Activated naive CD4-positive, alpha-beta T cell treated with anti-CD3 and anti-CD28 coated beads, Interleukin-2, amount 50 U/mL, for 72 hours (primary cell): ENCODE measurements at regions not wholly inside any gene's neighbourhood (a gene's known extent, or its start where the extent isn't known, plus 50 kb on each side); places are given as distances from the start of the nearest gene placed in this dataset.

Experiments
- ATAC-seq, 2 donors: fragments of 150-1000 bp; cut with Tn5 transposase; 2 replicates each; pipeline ENCODE4 v1.10.0; 2021; ENCODE audit warnings: mild to moderate bottlenecking in 2 of 2, moderate library complexity in 2 of 2
- DNase-seq, 2 donors: peaks; one replicate each; pipeline ENCODE4 v3.0.0; 2021 to 2022; ENCODE audit warnings: low spot score in 2 of 2
- H3K27ac Mint-ChIP-seq, 2 donors: one replicate each; pipeline ENCODE4 v1.8.0; 2022; ENCODE audit warnings: mild to moderate bottlenecking in 2 of 2, mixed read lengths in 2 of 2
- H3K36me3 Mint-ChIP-seq, 2 donors: one replicate each; pipeline ENCODE4 v1.8.0; 2022; ENCODE audit warnings: mixed read lengths in 2 of 2
- H3K9me3 Mint-ChIP-seq, 2 donors: one replicate each; pipeline ENCODE4 v1.8.0; 2022; ENCODE audit warnings: mixed read lengths in 2 of 2

DNA sequence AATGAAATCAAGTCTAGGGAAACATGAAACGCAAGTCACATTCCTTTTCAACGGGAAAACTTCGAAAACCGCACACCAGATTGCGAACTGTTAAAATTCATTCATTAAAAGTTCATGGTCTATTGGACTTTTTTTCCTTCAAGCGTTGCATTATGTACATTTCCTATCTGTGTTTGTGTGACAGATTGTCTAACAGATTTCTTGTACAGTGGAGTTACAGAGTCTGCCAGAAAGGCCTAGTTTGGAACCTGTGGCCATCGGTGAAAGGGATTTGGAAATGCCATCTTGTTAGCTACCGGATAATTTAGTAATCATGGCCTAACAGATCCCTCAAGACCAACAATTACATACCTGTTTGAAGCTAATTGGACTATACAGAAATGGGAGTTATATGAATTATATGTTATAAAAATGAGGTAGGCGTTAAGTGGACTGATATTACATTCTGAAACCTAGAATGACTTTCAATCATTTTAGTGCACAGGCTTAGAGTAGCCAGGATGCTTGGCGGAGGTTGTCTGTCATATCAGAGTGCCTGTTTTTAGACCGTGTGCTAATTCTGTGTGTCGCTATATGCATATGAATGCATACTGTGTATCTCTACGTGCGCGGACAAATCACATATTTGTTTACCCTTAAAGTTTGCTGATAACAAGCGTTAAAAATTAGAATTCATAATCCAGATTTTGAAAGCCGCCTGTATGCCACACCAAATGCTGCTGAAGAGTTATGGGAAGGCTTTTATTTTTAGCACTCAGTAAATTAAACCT, 885.4 kb upstream of the RBFOX1 start:
- no peak for ATAC-seq
- H3K27ac Mint-ChIP-seq: no peak overlapping the region
- peaks cover 13 to 26% of the 10 kb centered on the region in 2 donors for H3K9me3 Mint-ChIP-seq
- peaks cover 0 to 7% of the 10 kb centered on the region in 2 donors for H3K36me3 Mint-ChIP-seq
- no peak for DNase-seq

DNA sequence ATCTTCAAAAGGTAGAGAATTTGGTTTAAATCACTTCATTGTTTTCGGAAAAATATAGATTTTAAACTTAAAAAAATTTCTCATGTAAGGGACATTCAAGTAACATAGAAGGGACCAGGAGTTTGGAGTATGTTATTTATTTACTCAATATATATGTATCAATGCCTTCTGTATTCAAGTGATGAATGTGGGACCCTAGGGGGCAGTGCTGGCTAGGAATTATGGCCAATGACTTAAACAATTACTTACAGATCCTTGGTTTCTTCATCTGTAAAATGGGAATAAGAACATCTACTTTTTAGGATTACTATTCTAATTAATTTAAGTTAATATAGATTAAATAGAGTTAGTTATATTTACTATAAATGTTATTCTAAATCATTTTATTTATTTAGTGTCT, 886.3 kb upstream of the RBFOX1 start:
- ATAC-seq (no peak), DNase-seq (no peak)
- H3K36me3 Mint-ChIP-seq: peaks cover 0 to 5% of the 10 kb centered on the region in 2 donors
- peaks cover 6 to 18% of the 10 kb centered on the region in 2 donors for H3K9me3 Mint-ChIP-seq
- H3K27ac Mint-ChIP-seq: no peak overlapping the region

DNA sequence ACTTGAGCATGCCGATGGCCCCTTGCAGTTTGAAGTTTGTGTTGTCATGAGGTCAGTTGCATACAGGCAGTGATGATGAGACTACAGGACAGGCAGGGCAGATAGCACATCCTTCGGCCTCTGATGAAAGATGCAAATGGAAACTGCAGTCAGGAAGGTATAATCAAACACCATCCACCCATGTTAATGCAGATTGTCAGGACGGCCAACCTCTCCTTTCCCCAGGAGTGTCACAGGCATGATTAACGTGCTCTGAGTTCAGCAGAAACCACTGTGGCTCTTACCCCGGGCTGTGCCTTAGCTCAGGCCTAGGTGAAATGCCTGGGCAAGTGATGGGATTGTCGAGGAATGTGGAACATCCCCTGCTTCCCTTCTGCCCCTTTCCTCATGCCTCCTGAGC, 893.5 kb upstream of the RBFOX1 start:
- ATAC-seq: no peak
- Mint-ChIP-seq H3K9me3 (peaks cover 13 to 32% of the 10 kb centered on the region in 2 donors), H3K27ac (no peak overlapping the region), H3K36me3 (no peaks in the 10 kb centered on the region)
- DNase-seq: no peak

DNA sequence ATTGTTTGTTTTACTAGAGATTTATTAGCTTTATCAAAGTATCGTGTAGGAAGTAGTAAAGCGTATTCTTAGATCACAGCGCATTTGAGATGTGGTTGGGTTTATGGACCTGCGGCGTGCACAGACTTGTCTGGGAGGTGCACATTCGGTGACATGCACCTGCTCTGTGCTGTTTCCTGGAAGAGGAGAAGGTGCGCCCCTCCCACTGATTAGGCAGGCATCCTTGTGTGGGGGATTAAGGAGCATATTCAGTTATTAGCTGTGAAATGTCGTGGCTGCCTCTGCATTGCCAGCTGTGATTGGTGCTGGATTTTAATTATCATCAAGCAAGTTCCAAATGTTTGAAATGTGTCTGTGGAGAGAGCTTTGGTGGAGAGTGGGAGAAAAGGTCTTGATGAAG, 903.8 kb upstream of the RBFOX1 start:
- no peak for DNase-seq
- Mint-ChIP-seq H3K27ac (no peak overlapping the region), H3K36me3 (no peaks in the 10 kb centered on the region), H3K9me3 (peaks cover 19 to 25% of the 10 kb centered on the region in 2 donors)
- no peak for ATAC-seq

DNA sequence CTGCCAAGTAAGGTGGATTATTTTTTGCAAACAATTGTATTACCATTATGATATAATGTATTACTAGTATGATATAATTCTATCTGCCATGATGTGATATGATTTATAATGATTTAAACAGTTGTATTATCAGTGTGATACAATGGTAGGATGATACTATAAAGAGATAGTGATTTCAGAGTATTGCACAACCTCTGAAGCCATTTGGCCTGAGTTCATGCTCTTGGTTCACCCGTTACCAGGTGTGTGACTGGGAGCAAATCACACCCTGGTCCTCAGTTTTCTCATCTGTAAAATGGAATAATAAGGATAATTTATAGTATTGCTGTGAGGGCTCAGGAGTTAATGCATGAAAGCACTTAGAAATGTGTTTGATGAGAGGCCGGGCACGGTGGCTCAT, 905.0 kb upstream of the RBFOX1 start:
- no peak for DNase-seq
- no peak for ATAC-seq
- Mint-ChIP-seq H3K9me3 (peaks cover 28 to 31% of the 10 kb centered on the region in 2 donors), H3K27ac (no peak overlapping the region), H3K36me3 (peaks cover 0 to 8% of the 10 kb centered on the region in 2 donors)

DNA sequence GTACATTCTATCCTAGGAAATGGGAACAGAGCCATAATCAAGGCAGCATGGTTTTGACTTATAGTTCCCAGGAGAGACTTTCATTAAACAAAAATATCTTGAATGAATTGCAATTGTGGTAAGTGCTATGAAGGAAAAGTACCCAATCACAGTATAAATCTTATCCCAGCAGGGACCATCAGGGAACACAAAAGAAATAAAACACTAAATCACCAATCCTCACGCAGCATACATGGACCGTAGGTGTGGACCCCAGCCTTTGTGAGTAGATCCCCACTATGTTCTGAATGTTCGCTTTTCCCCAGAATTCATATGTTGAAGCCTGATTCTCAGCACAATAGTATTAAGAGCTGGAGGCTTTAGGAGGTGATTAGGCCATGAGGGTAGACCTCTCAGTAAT, 925.0 kb upstream of the RBFOX1 start:
- Mint-ChIP-seq H3K36me3 (no peaks in the 10 kb centered on the region), H3K27ac (no peak overlapping the region), H3K9me3 (peaks cover 5 to 16% of the 10 kb centered on the region in 2 donors)
- DNase-seq (no peak), ATAC-seq (no peak)

DNA sequence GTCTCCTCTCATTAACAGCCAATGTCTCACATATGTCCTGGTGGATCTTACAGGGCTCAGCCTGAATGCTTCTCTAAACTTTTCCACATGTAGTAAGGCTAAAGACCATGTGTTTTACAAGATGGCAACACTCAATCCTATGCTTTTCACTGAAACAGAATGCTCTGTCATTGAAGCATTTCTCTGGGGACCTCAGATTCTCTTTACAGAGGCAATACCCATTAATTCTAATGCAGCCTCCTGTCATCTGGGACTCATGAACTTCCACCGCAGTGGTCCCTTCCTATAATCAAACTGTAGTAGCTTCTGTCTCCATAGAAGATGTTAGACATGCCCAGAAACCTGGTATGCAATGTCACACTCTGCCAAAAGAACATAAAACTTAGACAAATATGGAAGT, 926.6 kb upstream of the RBFOX1 start:
- no peaks in the 10 kb centered on the region for H3K36me3 Mint-ChIP-seq
- H3K9me3 Mint-ChIP-seq: peaks cover 5 to 20% of the 10 kb centered on the region in 2 donors
- no peak overlapping the region for H3K27ac Mint-ChIP-seq
- no peak for ATAC-seq
- DNase-seq: no peak

DNA sequence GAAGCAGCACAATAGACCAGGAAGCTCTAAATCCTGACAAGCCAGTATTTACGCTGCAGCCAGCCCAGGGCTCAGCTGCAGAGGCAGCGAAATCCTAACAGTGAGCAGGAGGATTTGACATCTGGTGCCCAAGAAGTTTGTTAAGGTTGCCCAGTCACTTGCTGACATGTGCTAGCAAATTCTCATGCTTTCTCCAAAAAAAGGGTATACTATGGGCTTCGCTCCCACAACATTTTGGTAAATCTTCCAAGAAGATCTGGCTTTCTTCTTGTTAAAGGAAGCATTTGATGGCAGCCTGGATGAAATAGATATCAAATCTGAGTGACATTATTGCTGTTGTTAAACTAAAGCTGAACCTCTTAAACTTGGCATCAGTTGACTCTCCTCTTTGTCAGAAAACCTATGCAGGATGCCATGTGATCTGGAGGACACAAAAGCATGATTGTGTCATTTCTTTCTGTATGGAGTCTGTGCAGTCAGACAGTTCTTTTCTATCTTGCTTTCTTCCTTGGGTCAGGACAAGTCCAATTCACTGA, 949.7 kb upstream of the RBFOX1 start:
- ATAC-seq (no peak), DNase-seq (no peak)
- H3K36me3 Mint-ChIP-seq: peaks cover 5 to 8% of the 10 kb centered on the region in 2 donors
- H3K9me3 Mint-ChIP-seq: peaks cover 5 to 11% of the 10 kb centered on the region in 2 donors
- no peak overlapping the region for H3K27ac Mint-ChIP-seq

DNA sequence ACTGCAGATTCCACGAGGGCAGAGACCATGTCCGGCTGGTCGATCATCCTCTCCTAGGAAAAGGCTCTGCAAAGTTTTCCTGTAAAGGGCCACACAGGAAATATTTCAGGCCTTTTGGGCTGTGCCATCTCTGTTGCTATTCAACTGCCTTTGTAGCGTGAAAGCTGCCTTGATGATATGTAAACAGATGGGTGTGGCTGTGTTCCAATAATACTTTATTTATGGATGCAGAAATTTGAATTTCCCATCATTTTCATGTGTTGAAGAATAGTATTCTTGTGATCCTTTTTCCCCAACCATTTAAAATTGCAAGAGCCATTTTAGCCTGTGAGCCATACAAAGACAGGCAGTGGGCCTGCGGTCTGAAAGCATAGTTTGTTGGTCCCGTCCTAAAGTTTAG, 950.7 kb upstream of the RBFOX1 start:
- DNase-seq (no peak), ATAC-seq (no peak)
- Mint-ChIP-seq H3K27ac (no peak overlapping the region), H3K36me3 (peaks cover 5 to 8% of the 10 kb centered on the region in 2 donors), H3K9me3 (peaks cover 5 to 11% of the 10 kb centered on the region in 2 donors)

DNA sequence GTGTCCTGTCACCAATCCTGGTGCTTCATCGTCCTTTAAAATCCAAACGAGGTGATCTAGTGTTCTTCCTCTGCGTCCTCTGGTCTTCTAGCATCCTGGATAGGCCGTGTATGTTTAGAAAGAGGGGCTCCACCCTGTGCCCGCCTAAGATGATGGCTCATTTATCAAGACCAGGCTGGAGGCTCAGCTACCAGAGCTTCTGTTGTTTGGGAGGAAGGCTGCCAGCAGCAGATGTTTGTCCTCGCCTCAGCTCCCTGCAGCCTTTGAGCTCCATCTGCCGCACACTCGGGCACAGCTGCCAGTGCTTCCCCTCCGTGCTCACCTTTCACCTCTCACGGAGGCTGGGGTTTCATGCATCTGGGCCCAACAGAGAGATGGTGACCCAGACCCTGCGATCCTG, 954.7 kb upstream of the RBFOX1 start:
- H3K36me3 Mint-ChIP-seq: no peaks in the 10 kb centered on the region
- peaks cover 5 to 13% of the 10 kb centered on the region in 2 donors for H3K9me3 Mint-ChIP-seq
- H3K27ac Mint-ChIP-seq: no peak overlapping the region
- ATAC-seq (no peak), DNase-seq (no peak)

DNA sequence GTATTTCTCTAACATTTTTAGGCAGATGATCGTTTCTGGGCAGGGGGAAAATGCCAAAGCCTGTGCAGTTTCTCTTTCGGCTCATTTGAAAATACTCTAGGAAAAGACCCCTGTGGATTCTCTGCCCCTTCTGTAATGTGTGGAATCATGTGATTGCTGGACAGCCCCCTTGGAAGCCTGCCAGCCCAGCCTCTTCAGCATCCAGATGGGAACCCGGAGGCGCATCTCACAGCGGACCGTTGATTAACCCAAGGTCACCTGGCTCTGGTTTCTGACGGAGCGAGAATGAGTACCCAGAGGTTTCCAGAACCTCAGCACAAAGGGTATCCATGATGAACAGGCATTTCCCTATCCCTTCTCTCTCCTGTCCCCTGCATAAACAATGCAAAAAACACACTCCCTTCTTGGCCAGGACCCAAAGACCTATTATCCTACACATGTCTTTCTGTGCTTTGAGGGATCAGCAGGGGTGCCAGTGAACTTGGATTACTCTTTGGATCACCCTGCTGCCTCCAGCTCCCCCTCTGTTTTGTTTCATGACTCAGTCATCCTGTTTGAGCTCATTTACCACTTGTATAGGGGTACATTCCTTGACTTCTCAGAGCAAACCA, 957.1 kb upstream of the RBFOX1 start:
- Mint-ChIP-seq H3K36me3 (no peaks in the 10 kb centered on the region), H3K27ac (no peak overlapping the region), H3K9me3 (peaks cover 5 to 8% of the 10 kb centered on the region in 2 donors)
- DNase-seq: no peak
- ATAC-seq: no peak

DNA sequence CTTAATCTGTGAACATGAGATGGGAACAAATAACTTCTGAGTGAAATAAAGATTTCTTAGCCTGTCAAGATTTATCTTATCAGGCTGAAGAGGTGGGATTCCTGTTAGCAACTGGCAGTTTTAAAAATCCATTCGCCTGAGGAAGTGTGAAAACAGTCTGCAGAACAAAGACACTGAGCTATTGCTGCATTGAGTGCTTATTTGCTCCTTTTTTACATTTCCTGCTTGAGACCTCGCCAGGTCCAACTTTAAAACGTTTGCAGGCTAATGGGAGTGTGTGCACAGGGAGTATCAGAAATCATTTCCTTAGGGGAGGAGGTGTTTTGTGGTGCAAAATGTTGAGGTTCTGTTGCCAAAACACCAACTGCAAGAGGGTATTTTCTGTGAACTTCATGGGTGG, 957.8 kb upstream of the RBFOX1 start:
- H3K36me3 Mint-ChIP-seq: no peaks in the 10 kb centered on the region
- H3K27ac Mint-ChIP-seq: no peak overlapping the region
- ATAC-seq (no peak), DNase-seq (no peak)
- peaks cover 5 to 8% of the 10 kb centered on the region in 2 donors for H3K9me3 Mint-ChIP-seq

DNA sequence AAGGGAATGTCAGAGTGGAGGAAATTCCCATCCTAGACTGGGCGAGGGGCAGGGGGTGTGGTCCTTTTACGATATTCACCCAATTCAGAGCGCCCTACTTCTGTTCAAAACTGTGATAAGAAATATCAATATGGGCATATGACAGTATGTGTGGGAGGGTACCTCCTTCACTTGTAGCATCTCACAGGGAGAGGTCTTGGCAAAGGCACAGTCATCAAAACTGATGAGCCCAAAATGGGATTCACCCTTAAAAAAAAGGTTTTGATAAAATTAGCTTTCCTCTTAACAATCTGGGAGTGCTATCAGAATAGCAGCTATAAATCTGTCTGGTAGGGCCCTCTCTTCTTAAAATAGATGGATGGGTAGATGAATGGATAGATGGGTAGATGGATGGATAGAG, 967.8 kb upstream of the RBFOX1 start:
- peaks cover 0 to 16% of the 10 kb centered on the region in 2 donors for H3K36me3 Mint-ChIP-seq
- ATAC-seq: no peak
- H3K9me3 Mint-ChIP-seq: peaks cover 17 to 39% of the 10 kb centered on the region in 2 donors
- no peak overlapping the region for H3K27ac Mint-ChIP-seq
- DNase-seq: no peak

DNA sequence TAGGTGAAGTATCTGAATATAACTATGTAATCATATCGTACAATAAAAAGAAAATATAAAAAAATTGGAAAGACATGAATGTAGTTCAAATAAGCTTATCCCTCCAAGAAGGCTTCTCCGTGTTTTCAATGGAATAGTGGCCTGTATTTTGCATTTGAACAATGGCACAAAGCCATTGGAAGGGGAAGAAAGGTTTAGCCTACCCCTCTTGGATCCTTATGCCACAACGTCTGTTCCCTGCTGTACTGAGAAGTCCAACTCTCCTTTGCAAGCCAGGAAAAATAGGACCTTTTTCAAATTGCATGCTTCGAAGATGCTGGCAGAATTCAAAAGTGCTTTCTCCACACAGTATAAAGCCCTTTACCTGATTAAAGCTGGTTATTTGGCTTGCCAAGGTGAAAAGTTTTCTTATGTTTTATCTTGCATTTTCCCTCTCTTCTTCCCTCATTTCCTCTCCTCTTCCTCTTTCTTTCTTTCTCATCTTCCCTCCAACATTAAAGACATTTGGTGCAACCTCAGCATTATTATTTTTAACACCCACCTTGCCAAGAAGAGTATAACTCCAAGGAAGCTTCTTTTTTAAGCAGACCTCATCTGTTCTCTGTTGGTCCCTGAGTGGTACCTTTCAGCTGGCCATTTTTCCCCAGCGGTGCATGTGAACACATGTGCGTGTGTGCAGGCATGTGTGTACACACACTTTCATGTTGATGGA, 968.6 kb upstream of the RBFOX1 start:
- H3K9me3 Mint-ChIP-seq: peaks cover 17 to 34% of the 10 kb centered on the region in 2 donors
- ATAC-seq: no peak
- peaks cover 0 to 16% of the 10 kb centered on the region in 2 donors for H3K36me3 Mint-ChIP-seq
- no peak for DNase-seq
- H3K27ac Mint-ChIP-seq: no peak overlapping the region

DNA sequence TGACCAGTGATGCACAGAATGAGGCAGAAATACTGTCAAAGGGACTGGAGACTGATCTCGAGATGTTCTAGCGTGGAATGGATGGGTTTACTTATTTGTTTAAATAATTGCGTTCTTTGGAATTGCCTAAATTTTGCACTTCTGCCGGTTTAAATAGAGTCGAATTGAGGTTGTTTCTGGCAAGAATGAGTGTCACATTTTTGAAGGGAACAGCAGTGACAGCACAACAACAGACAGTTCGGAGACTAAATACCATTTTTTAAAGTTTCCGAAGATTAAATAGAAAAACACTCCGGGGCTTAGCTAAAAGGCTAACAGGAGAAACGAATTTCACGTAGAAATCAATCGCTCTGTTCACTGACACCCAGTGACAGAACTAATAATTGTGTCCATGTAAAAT, 969.2 kb upstream of the RBFOX1 start:
- no peak overlapping the region for H3K27ac Mint-ChIP-seq
- no peak for ATAC-seq

DNA sequence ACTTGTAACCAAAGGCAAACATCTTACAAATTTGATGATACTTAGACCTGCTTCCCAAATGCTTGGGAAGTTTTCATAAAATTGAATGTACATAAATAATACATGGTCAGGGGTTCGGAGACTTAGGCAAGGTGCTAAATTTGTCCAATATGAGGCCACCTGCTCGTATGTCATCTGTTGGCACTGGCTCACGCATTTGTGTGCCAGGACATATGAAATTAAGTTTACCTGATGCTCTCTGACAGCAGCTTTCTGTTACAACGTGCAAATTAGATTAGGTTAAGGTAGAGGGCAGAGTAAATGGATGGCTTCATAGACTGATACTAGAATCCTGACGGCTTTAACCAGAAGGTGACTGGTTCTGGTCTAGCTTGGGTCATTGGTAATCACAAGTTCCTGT, 970.3 kb upstream of the RBFOX1 start:
- no peak overlapping the region for H3K27ac Mint-ChIP-seq
- DNase-seq: no peak
- ATAC-seq: no peak
- peaks cover 7 to 24% of the 10 kb centered on the region in 2 donors for H3K9me3 Mint-ChIP-seq
- H3K36me3 Mint-ChIP-seq: peaks cover 0 to 7% of the 10 kb centered on the region in 2 donors

More for the DNA sequence above, 969.2 kb upstream of the RBFOX1 start:
- H3K36me3 Mint-ChIP-seq: peaks cover 0 to 13% of the 10 kb centered on the region in 2 donors
- no peak for DNase-seq
- H3K9me3 Mint-ChIP-seq: peaks cover 13 to 31% of the 10 kb centered on the region in 2 donors

DNA sequence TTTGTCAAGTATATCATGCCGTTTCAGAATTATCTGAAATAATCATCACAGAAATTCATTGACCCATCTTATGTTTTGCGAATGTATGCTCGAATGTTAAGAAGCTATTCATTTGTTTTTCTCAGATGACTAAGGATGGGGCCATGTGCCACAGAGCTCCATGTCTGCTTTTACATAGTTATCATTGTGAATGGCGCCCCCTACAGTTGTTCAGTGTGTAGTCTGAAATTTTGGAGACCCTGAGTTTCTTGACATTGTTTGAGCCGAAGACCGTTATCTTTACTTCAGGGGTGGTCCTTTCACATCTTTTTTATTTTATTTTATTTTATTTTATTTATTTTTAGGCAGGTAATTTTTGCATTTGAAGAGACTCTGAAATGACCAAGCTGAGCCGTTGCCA, 972.0 kb upstream of the RBFOX1 start:
- Mint-ChIP-seq H3K27ac (no peak overlapping the region), H3K36me3 (peaks cover 0 to 7% of the 10 kb centered on the region in 2 donors), H3K9me3 (peaks cover 7 to 21% of the 10 kb centered on the region in 2 donors)
- DNase-seq (no peak), ATAC-seq (no peak)
